ENCODE measurements at regions not wholly inside any gene's neighbourhood (a gene's known extent, or its start where the extent isn't known, plus 50 kb on each side); places are given as distances from the start of the nearest gene placed in this dataset.

GRCh38 chr2:171253900-171254650 lies 93.4 kb upstream of the TLK1 start:
- TF ChIP-seq CDX4 (CRISPR knock-in tag; IDR thresholded peaks at IDR 0.05; ENCODE audit: borderline replicate concordance): no peak
- no peak for TF ChIP-seq MLX (CRISPR knock-in tag; IDR thresholded peaks at IDR 0.05)
- TF ChIP-seq GABPB1 (CRISPR knock-in tag; IDR thresholded peaks at IDR 0.05): no peak
- no peak for TF ChIP-seq PRRX2 (CRISPR knock-in tag; IDR thresholded peaks at IDR 0.05)
- no peak for TF ChIP-seq SMAD3 (CRISPR knock-in tag; IDR thresholded peaks at IDR 0.05; ENCODE audit: borderline replicate concordance)
- no peak for TF ChIP-seq ZNF396 (CRISPR knock-in tag; IDR thresholded peaks at IDR 0.05; ENCODE audit: borderline replicate concordance)
- no peak for TF ChIP-seq MYBL2 (CRISPR knock-in tag; IDR thresholded peaks at IDR 0.05)
- TF ChIP-seq ZNF425 (CRISPR knock-in tag; conservative IDR thresholded peaks at IDR 0.05): no peak
- TF ChIP-seq SP1 (CRISPR knock-in tag; conservative IDR thresholded peaks at IDR 0.05): no peak
- no peak for TF ChIP-seq MAX (CRISPR knock-in tag; IDR thresholded peaks at IDR 0.05)
- Mint-ChIP-seq H3K4me1 (peaks cover 7% of the 10 kb centered on the region), H3K27ac (no peak overlapping the region), H3K4me3 (no peak overlapping the region), H3K36me3 (peaks cover 6% of the 10 kb centered on the region; the same call in 1 of the 2 replicates), H3K27me3 (ENCODE audit: low read depth) (no peaks in the 10 kb centered on the region), H3K9me3 (peaks cover 6% of the 10 kb centered on the region)
- ATAC-seq (no peak), DNase-seq (ENCODE audit: low spot score) (no peak)
- CTCF ChIA-PET: interaction anchor here (1.3 kb wide), 1 partner anchor 162 kb away, joined by 4 read pairs; no protein-coding TSS in a partner anchor
- POLR2A ChIA-PET: no interaction called here

GRCh38 chr2:171253279-171253678 lies 92.6 kb upstream of the TLK1 start:
- Mint-ChIP-seq H3K36me3 (peaks cover 6% of the 10 kb centered on the region; the same call in 1 of the 2 replicates), H3K4me1 (peaks cover 5% of the 10 kb centered on the region), H3K27me3 (ENCODE audit: low read depth) (no peaks in the 10 kb centered on the region), H3K4me3 (no peak overlapping the region), H3K27ac (no peak overlapping the region), H3K9me3 (peaks cover 6% of the 10 kb centered on the region)
- POLR2A ChIA-PET: no interaction called here
- CTCF ChIA-PET: interaction anchor here (1.3 kb wide), 1 partner anchor 163 kb away, joined by 4 read pairs; no protein-coding TSS in a partner anchor
- TF ChIP-seq OVOL2 (CRISPR knock-in tag; IDR thresholded peaks at IDR 0.05; ENCODE audit: borderline replicate concordance) (no peak), E2F1 (CRISPR knock-in tag; IDR thresholded peaks at IDR 0.05) (no peak), HMGA2 (CRISPR knock-in tag; IDR thresholded peaks at IDR 0.05) (no peak), PREB (CRISPR knock-in tag; IDR thresholded peaks at IDR 0.05; ENCODE audit: borderline replicate concordance) (no peak), MAX (CRISPR knock-in tag; IDR thresholded peaks at IDR 0.05) (no peak), MLX (CRISPR knock-in tag; IDR thresholded peaks at IDR 0.05) (no peak), FOXK1 (CRISPR knock-in tag; IDR thresholded peaks at IDR 0.05) (no peak)
- ATAC-seq: no peak
- DNase-seq (ENCODE audit: low spot score): no peak
